ENCODE measurements at regions not wholly inside any gene's neighbourhood (a gene's known extent, or its start where the extent isn't known, plus 50 kb on each side); places are given as distances from the start of the nearest gene placed in this dataset.

DNA sequence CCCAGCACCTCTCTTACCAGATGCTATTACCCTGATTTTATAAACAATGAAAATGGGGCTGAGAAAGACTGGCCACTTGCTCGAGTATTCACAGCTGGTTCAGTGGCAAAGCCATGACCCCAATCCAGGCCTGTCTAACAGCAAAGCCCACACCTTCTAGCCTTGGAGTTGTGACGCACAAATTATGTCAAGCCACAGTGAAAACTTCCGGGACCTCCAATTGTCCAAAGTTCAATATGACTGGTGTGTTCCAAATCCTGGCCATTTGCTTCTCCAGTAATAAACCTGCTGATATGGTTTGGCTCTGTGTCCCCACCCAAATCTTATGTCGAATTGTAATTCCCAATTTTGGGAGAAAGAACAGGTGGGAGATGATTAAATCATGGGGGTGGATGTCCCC lies 64.7 kb upstream of the RIOK3 start:
- no peak for DNase-seq

DNA sequence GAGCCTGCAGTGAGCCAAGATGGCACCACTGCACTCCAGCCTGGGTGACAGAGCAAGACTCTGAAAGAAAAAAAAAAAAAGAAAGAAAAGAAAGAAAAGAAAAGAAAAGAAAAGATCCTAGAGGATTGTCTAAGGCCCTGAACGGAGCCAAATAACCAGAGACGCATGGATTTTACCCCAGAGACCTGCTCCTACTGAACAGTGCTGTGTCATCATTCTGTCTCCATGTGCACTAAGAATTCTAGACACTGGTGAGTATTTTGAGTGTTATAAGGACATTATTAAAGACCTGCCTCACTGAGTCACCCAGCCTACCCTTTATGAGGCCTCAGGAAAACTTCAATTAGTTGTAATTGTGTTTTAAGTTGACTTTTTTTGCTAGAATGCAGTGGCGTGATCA lies 61.9 kb upstream of the RIOK3 start:
- no peak for DNase-seq

DNA sequence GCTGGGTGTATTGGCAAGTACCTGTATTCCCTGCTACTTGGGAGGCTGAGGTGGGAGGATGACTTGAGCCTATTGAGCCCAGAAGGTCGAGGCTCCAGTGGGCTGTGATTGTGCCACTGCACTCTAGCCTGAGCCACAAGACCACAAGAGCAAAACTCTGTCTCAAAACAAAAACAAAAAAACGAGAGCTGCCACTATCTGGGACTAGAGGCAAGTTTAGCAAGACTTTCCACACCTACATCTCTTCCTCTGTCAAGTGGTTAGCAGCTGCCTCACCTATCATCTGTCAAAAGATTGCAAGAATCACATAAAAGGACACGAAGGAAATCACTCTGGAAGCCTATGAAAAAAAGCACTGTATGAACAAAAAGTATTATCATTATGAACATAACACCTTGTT lies 55.2 kb upstream of the RIOK3 start:
- DNase-seq: no peak

DNA sequence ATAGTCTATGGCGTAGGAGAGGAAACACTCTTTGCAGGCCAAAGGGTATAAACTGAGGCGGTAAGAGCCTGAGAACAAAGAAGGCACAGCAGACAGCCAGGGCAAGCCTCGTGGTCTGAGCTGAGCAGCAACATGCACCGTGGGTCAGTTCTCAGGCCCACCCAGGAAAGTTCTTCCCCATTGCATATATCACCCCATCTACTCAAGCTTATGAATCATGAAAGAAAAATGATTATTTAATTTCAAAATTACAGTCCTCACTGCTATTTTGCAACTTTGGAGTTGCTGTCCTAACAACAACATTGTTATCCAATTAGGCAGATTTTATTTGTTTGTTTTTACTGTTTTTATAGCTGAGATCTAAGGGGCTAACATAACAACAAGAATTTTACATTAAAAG lies 54.7 kb upstream of the RIOK3 start:
- DNase-seq: no peak

DNA sequence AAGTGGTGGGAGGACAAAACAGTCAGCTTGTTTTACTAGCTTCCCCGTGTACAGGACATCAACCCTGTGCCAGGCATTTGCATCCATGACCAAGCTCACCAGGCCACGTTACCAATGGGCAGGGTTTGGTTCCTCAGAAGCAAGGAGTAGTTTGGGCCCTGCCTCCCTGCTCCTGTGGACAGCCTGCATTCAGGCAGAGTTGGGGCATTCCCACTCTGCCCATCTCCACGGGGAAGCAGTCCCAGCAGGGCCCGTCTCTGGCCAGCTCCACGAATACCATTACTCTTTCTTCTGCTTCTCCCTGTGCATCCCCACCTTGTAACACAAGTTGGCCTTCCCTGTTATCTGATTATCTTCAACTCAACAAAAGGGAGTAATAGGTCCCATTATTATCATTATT lies 54.0 kb upstream of the RIOK3 start:
- DNase-seq: no peak

DNA sequence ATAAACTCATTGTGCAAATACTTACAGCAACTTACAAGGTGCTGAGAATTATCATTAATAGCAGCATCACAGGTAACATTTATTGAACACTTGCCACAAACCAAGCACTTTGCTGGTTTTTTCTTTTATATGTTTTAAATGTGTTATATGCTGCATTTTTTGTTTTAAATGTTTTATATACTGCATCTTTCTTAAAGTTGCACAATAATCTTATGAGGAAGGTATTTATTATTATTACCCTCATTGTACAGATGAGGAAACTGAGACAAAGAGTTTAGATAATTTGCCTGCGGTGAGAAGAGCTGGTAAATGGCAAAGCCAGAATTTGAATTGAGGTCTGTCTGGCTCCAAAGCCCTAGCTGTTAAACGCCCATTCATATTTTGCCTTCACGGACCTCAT lies 52.2 kb upstream of the RIOK3 start:
- DNase-seq: no peak

DNA sequence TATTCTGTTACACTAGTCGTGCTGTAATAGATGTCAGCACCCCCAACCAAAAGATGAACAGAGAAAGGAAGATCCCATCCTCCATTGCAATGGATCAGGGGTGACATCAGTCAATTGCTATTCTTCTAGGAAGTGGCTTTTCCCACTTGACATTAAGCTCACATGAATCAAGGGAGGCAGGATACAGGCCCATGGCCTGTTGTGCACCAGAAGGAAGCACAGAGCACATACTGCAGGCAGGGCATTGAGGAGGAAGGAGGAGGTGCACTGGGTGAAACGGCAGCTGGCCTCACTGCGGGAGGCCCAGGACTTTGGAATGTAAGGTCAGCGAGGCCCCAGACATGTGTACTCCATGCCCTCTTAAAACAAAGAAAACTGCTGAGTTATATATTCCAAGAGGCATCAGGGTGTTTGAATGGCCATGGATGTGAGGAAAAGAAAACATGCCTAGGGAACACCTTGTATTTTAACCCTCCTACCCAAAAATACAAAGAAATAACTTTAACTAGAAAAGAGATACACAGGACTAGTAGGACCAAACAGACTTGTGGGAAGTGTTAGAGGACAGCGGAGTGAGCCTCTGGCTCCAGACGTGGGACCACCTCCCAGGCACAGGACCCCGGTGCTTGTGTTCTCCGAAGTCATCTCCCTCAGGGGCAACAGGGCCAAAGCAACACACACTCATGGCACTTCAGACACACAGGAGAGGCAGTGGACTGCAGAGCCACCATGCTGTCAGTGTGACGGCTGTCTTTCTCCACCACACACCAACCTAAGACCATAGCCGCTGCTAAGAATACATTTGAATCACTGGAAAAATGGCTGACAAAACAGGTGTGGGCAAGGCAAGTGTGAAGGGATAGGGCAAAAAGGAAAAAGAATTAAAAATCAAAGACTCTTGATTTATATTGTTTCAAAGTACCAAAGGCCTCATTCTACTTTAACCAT lies 51.4 kb upstream of the RIOK3 start:
- DNase-seq: no peak
